ENCODE measurements at regions not wholly inside any gene's neighbourhood (a gene's known extent, or its start where the extent isn't known, plus 50 kb on each side); places are given as distances from the start of the nearest gene placed in this dataset.
"Not testable (repeated sequence)": the region's sequence is repeated elsewhere in the genome, so short reads cannot be mapped to it uniquely, and the experiment has no call there.

DNA sequence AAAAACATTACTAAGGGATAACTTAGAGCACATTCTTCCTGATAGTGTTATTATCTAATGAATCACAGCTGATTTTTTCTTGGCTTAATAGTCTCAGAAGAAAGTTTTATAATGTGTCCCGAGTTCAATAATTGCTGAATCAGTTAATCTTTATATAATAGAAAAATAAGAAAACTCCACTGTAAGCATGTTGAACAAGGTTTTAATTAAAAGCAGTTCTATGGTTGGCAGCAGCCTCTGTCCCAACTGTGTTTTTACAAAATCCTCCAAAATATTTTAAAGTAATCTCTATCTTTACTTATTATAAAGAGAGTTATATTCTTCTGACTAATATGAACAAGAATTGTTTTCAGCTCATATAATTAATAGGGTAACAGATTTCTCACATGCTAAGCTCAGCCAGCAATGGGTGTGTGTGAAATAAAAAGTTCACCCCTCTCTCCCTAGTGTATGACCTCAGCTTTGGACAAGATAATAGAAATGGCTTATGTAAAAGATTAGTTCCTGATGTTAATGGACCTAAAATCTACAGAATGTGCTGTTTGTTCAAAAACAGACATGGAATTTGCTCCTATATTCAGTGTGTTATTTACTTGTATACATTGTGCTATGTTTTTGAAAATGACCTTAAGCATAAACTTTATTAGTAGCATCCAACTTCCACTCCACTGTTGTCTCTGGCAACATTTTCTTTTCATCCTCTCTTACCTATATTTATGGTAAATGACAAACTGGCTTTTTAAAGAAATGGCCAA is 67.1 kb upstream of the DCN start:
- H2AFZ ChIP-seq (ENCODE audit: low read length), result no peak overlapping the region
- ATAC-seq (no peak), DNase-seq (no peak)
- no peaks in the 10 kb centered on the region for H4K20me1 ChIP-seq (ENCODE audit: low read length)
- peaks cover 10% of the 10 kb centered on the region; the same call in 1 of the 2 replicates for H3K27me3 ChIP-seq (ENCODE audit: low read length)
- no peak overlapping the region for H3K4me2 ChIP-seq (ENCODE audit: low read length)
- intact Hi-C loops (cut with micrococcal nuclease), result no loop called here
- BruUV-seq (replicated peaks), result no TSS peak
- ChIA-PET POLR2A (ENCODE audit: unreplicated experiment) (no interaction called here), CTCF (no interaction called here)
- H3K36me3 ChIP-seq (ENCODE audit: low read depth, low read length), result no peaks in the 10 kb centered on the region
- no peaks in the 10 kb centered on the region for H3K9me3 ChIP-seq (ENCODE audit: low read length)
- H3K27ac ChIP-seq (ENCODE audit: low read length), result no peak overlapping the region
- H3K4me3 ChIP-seq (ENCODE audit: low read length), result no peak overlapping the region
- no peaks in the 10 kb centered on the region for H3K4me1 ChIP-seq (ENCODE audit: insufficient read depth, low read length)
- H3K79me2 ChIP-seq (ENCODE audit: low read length), result no peaks in the 10 kb centered on the region
- no peak overlapping the region for H3K9ac ChIP-seq (ENCODE audit: low read length)
- TF ChIP-seq, protein P1, sequence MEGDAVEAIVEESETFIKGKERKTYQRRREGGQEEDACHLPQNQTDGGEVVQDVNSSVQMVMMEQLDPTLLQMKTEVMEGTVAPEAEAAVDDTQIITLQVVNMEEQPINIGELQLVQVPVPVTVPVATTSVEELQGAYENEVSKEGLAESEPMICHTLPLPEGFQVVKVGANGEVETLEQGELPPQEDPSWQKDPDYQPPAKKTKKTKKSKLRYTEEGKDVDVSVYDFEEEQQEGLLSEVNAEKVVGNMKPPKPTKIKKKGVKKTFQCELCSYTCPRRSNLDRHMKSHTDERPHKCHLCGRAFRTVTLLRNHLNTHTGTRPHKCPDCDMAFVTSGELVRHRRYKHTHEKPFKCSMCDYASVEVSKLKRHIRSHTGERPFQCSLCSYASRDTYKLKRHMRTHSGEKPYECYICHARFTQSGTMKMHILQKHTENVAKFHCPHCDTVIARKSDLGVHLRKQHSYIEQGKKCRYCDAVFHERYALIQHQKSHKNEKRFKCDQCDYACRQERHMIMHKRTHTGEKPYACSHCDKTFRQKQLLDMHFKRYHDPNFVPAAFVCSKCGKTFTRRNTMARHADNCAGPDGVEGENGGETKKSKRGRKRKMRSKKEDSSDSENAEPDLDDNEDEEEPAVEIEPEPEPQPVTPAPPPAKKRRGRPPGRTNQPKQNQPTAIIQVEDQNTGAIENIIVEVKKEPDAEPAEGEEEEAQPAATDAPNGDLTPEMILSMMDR (conservative IDR thresholded peaks at IDR 0.05; ENCODE audit: low read depth, low read length), result no peak
- no peak for TF ChIP-seq EZH2phosphoT487 (IDR thresholded peaks at IDR 0.05; ENCODE audit: borderline replicate concordance, low read length)
- TF ChIP-seq EZH2 (IDR thresholded peaks at IDR 0.05; ENCODE audit: low read length, unreplicated experiment), result no peak
- no peaks in the 10 kb centered on the region for H3F3A ChIP-seq (ENCODE audit: low read length, unreplicated experiment)
- no peaks in the 10 kb centered on the region for H3K9me2 ChIP-seq (replicated peaks; ENCODE audit: low read length)

DNA sequence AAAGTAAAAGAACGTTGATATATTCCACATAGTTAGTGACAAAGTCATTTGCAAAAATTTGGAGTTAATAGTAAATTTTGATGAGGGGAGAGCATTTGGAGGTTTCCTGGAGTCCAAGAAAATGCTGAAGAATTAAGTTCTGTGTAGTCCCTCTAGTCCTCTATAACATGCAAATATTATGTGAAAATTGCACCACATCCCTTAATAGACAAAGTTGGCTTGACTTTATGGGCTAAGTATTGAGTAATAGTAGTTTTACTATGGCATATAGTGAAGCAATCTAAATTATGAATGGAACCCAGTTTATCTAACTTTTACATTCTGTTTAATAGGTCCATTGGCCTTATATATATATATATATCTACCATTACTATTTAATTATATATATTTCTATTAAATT is 66.4 kb upstream of the DCN start:
- Histone ChIP-seq H3K9me2 (replicated peaks; ENCODE audit: low read length) (no peaks in the 10 kb centered on the region), H4K20me1 (ENCODE audit: low read length) (no peaks in the 10 kb centered on the region), H3K27me3 (ENCODE audit: low read length) (peaks cover 11% of the 10 kb centered on the region; the same call in 1 of the 2 replicates), H3K36me3 (ENCODE audit: low read depth, low read length) (no peaks in the 10 kb centered on the region), H3K27ac (ENCODE audit: low read length) (no peak overlapping the region), H3K9me3 (ENCODE audit: low read length) (no peaks in the 10 kb centered on the region), H3F3A (ENCODE audit: low read length, unreplicated experiment) (no peaks in the 10 kb centered on the region), H3K9ac (ENCODE audit: low read length) (no peak overlapping the region), H3K4me3 (ENCODE audit: low read length) (no peak overlapping the region), H3K79me2 (ENCODE audit: low read length) (no peaks in the 10 kb centered on the region), H3K4me1 (ENCODE audit: insufficient read depth, low read length) (no peaks in the 10 kb centered on the region), H3K4me2 (ENCODE audit: low read length) (no peak overlapping the region), H2AFZ (ENCODE audit: low read length) (no peak overlapping the region)
- ChIA-PET POLR2A (ENCODE audit: unreplicated experiment) (no interaction called here), CTCF (interaction anchor here (0.7 kb wide), 1 partner anchor 371 kb away, joined by 4 read pairs; no protein-coding TSS in a partner anchor)
- TF ChIP-seq EZH2phosphoT487 (IDR thresholded peaks at IDR 0.05; ENCODE audit: borderline replicate concordance, low read length) (no peak), EZH2 (IDR thresholded peaks at IDR 0.05; ENCODE audit: low read length, unreplicated experiment) (no peak)
- TF ChIP-seq, protein P1 (conservative IDR thresholded peaks at IDR 0.05; ENCODE audit: low read depth, low read length), result no peak
- ATAC-seq (no peak), DNase-seq (no peak)
- BruUV-seq (replicated peaks), result no TSS peak
- intact Hi-C loops (cut with micrococcal nuclease), result no loop called here

DNA sequence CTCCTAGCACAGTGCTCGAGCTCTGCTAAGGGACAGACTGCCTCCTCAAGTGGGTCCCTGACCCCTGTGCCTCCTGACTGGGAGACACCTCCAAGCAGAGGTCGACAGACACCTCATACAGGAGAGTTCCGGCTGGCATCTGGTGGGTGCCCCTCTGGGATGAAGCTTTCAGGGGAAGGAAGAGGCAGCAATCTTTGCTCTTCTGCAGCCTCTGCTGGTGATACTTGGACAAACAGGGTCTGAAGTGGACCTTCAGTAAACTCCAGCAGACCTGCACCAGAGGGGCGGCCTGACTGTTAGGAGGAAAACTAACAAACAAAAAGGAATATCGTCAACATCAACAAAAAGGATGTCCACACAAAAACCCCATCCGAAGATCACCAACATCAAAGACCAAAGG is 60.6 kb upstream of the DCN start:
- H3F3A ChIP-seq (ENCODE audit: low read length, unreplicated experiment); H3K9me2 ChIP-seq (replicated peaks; ENCODE audit: low read length); H3K4me3 ChIP-seq (ENCODE audit: low read length); H3K9ac ChIP-seq (ENCODE audit: low read length); H3K4me1 ChIP-seq (ENCODE audit: insufficient read depth, low read length); H2AFZ ChIP-seq (ENCODE audit: low read length); H3K79me2 ChIP-seq (ENCODE audit: low read length); BruUV-seq (replicated peaks); H3K4me2 ChIP-seq (ENCODE audit: low read length); H4K20me1 ChIP-seq (ENCODE audit: low read length); CTCF ChIA-PET; H3K27ac ChIP-seq (ENCODE audit: low read length); H3K9me3 ChIP-seq (ENCODE audit: low read length); H3K36me3 ChIP-seq (ENCODE audit: low read depth, low read length): not testable (repeated sequence)
- TF ChIP-seq, protein P1 (conservative IDR thresholded peaks at IDR 0.05; ENCODE audit: low read depth, low read length), result peak; percentile 55
- intact Hi-C loops (cut with micrococcal nuclease), result loop anchor here (1.0 to 5.0 kb wide), 2 partner anchors 66 to 265 kb away; no protein-coding TSS in a partner anchor
- ATAC-seq (peak; percentile 40; the same call in 1 of the 2 replicates), DNase-seq (peak; percentile 44)
- H3K27me3 ChIP-seq (ENCODE audit: low read length), result peaks cover 16% of the 10 kb centered on the region; the same call in 1 of the 2 replicates
- POLR2A ChIA-PET (ENCODE audit: unreplicated experiment), result interaction anchor here (0.5 kb wide), 1 partner anchor 142 kb away, joined by 7 read pairs; no protein-coding TSS in a partner anchor

Data from PC-3 (cell line).